Stimulated activated CD4-positive, alpha-beta T cell treated with anti-CD3 and anti-CD28 coated beads, TNF-alpha, amount 100 ng/mL, for 24 hours (primary cell): ENCODE measurements at regions not wholly inside any gene's neighbourhood (a gene's known extent, or its start where the extent isn't known, plus 50 kb on each side); places are given as distances from the start of the nearest gene placed in this dataset.

Experiments used
- DNase-seq, 3 experiments: peaks; one replicate each; pipeline ENCODE4 v3.0.0-alpha.2; 2020; ENCODE audit warnings: low read depth in 3 of 3

DNA sequence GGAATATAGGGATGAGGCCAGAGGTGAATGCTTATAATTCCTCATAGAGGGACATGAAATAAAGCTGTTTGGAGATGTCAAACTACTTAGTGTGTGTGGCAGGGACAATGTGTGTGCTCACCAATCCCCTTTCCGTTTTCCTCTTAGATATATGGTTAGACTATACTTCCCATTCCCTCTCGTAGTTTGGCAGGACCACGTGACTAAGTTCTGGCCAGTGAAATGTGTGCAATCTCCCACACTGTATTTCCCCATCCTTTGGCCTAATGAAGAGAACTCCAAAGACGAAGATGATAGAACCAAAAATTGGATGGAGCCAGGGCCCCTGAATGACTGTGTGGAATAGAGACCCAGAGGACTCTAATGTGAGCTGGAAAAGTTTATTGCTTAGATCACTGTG lies 233.4 kb upstream of the KLF4 start:
- DNase-seq: no peak

DNA sequence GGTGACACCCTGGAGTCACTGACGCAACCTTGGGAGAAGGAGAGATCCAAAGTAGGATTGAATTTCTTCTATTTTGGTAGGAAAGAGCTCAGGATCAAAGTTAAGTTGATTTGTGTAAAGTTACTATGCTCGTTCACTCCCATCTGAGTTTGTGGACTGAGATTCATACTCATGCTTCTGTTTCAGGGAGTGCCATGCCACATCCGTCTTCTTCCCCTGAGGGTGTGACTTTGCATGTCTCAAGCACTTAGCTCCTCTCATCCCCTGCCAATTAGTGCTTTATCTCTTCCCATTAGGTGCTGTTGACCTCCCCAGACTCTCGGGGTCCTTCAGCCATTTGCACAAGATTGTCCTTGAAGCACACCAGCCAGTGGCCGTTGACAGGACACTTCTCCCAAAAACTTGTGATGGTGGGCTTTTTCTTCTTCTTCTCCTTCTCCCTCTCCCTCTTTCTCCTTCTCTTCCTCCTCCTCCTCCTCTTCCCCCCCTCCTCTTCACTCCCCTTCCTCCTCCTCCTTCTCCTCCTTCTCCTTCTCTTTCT lies 232.2 kb upstream of the KLF4 start:
- DNase-seq: no peak

DNA sequence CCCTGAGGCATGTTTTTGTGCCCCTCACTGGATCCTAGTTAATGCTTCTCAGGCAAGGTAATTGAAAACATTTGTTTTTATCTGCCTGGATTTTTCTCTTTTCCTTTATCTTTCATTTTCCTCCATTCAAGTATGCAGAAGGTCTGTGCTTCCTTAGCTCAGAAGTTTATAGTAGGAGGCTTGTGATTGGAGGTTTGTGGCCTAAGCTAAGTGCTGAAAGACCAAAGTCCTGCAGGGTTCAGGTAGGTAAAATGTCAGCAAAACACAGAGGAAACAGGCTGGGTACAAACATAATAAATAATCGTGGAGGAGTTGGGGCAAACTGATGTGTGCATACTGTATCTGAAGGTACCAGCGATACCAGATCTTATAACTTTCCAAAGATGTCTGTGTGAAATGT lies 230.9 kb upstream of the KLF4 start:
- DNase-seq: no peak

DNA sequence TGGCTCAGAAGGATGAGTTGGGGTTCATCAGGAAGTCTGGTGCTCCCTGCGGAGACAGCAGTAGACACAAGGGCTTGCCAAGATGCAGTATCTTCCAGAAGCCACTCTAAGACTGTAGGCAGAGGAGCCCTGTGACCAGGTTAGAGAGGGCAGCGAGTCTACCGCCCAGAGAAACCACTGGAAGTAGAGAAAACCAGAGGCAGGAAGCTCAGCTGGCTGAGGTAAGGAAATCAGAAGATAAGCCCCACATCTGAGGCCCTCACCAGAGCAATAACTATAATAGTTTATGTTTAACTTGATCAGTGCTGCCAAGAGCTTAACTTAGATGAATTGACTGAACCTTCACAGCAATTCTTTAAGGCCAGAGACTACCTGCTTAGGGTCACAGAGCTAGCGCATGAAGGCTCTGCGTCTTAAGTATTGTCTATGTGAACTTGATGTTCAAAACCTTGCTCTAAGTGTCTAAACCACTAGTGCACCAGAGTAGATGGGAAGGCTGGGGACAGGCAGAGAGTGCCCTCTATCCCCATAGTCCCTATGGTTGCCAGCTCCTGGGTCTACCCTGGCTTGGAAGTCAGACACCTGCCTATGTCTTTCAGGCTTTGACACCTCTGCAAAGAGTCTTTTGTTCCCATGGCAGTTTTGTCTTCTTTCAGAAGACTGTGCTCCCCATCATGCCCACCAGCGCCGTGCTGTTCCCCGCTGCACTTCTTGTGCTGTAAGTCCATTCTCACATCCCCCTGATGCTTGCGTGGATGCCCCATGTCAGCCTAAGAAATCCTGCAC lies 228.2 kb upstream of the KLF4 start:
- no peak for DNase-seq

DNA sequence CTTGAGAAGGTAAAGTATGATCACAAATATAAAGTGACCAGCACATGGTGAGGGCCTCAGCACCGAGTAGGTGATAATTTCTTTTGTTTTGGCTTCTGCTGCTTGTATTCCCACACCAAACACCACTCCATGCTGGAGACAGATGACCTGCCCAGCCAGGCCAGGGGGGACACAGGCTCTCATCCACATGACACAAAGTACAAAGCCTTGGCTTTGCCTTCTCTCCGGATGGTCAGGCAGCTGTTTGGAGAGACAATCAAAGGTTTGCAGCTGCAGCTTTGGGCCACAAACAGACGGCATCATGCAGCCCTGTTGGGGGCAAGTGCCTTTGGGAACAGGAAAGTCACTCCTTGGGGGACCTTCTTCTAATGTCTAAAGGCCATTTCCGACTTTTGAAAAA lies 226.2 kb upstream of the KLF4 start:
- DNase-seq: no peak

DNA sequence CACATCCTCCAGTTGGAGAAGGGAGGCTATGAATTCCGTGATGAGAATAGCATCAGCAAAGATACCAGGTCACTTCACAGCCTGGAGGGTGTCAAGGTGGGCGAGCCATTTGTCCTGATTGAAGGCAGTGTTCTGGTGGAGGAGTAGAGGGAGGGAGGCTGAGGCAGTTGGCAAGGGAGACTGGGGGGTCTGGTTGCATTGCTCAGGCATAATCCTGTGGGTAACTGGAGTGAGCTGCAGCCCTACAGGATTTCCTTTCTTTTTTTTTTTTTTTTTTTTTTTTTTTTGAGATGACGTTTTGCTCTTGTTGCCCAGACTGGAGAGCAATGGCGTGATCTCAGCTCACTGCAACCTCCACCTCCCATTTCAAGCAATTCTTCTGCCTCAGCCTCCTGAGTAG lies 223.9 kb upstream of the KLF4 start:
- DNase-seq: no peak

DNA sequence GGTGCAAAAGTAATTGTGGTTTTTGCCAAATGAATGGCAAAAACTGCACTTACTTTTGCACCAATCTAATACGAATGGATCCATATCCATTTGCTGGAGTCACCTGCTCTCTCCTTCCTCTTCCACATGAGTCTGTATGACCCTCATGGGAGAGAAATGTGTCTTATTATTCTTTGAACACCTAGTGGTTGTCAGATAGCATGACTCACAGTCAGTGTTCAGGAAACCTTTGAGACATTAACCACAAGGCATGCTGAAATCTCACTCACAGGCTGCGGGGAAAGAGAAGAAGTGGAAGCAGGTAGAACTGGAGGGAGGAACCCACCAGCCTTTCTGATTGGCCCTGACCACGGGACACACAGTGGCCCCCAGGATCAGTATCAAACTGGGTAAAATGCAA lies 222.8 kb upstream of the KLF4 start:
- DNase-seq: no peak

DNA sequence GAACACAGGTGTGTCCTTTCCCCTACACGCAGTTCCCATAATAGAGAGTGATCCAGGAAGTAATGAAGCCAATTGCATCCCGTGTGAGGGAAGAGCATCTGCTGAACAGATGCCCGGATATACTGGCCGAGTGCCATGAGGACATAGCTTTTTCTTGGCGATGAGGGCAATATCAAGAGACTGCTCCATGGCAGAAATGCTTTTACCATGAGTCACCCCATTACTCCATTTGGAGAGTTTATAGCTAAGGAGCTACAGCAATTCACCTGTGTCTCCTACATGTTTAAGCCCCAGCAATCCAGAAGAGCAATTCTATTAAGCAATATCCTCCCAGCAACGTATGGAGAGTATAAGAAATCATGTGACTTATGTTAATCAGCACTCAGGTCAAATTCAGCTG lies 222.0 kb upstream of the KLF4 start:
- DNase-seq: no peak

DNA sequence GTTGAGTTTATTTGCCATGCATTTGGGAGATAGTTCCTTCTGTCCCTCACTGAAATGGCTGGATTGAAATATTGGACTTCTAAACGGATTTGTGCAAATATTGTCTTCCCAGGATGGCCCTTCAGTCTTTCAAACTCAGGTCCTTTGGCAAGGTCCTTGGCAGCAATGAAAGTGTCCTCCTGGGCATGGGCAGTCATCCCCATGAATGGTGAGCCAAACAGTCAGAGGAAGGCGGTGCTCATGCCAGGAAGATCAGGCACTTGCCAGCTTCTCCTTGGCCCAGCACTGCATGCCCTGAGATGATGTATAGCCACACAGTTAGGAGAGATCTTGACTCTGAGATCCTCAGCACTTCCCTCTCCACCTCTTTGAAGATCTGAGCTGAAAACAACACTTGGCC lies 221.4 kb upstream of the KLF4 start:
- no peak for DNase-seq

DNA sequence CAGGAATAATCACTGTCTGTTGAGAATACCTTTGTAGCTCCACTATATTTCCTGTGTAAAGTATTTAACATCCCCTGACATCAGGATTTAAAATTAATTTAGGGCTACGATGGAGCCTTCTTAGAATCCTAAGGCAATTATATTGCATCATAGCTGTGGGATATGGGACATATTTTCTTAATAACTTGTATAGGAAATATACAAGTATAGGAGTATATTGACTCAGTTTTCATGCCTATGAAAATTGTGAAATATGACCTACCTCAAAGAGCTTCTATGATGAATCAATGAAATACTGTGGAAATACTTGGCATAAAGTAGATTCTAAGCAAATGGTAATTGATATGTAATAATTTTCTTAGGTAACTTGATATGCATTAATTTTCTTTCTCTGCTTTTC lies 221.0 kb upstream of the KLF4 start:
- no peak for DNase-seq

DNA sequence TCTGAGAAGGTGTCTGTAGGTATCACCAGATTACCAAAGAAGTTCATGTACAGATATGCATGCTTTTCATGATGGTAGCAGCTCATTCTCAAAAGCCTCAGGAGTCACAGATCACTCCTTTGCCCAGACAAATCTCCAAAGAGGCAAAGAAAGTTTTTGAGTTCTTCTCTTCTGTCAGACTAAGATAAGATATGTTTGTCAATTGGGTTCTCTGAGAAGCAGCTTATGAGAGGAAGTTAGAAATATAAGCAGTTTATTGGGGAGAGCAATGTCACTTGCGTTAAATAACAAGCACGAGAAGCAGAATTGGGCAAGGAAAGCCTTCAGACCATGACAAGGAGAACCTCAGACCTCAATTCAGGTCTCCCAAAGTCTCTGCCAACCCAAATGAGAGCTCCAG lies 219.2 kb upstream of the KLF4 start:
- DNase-seq: no peak

DNA sequence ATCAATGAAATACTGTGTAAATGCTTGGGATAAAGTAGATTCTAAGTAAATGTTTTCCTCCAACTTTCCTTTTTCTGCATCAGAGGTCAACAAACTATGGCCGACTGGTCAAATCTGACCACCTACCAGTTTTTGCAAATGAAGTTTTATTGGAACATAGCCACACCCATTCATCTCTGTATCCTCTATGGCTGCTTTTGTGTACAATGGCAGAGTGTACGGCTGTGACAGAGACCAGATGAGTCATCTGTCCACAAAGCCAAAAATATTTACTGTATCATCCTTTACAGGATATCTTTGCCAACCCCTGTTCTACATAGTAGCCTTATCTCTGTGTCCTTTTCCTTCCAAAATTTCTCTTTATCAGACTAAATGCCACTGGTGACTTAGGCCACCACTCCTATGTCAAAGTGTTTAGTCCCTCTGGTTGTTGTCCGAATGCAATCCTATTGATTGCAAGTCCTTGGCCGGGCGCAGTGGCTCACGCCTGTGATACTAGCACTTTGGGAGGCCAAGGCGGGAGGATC lies 218.4 kb upstream of the KLF4 start:
- DNase-seq: no peak

DNA sequence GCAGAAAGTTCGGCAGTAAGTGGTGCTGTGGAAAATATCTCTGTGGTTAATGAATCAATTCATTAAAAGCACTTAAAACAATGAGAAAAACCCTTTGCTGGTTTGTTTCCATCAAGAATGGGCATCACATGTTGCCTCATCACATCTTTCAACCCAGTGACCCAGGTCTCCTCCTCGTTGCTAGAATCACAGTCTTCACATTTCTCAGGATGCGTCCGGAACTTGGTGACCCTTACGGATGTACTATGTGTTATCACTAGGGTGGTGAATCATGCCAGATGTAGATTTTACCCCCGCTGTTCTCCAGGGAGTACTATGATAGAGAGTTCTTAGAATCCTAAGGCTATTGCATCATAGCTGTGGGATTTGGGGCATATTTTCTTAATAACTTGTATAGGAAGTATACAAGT lies 217.9 kb upstream of the KLF4 start:
- DNase-seq: no peak

DNA sequence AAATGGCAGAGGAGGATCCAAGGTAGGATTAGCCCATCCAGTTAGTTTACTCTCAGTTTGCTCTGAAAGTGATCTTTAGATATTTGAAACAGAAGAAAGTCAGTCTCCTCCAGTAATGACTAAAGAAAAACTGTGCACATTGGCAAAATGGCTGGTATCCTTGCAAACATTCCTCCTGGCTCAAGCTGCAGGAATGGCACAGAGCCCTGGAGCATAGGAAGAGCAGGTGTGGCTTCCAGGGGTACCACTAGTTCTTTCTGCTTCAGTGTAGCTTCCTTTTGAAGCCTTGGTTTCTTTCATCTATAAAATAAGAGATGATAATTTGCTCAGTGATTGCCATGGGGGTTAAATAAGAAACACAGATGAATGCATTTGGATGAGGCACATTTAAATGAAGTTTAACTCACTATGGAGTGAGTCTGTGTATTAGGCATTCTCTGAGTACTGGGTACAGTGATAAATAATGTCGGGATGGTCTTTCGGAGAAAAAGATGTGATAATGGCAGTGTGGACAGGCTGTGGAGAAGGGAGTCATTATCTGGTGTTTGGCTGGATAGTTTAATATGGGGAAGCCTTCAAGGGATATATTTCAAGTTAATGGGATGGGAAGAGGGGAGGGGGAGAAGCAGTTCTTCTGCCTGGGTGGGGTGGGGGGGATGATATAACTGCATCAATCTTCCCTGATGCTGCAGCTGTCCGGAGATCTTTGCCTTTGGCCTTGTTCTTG lies 217.3 kb upstream of the KLF4 start:
- DNase-seq: no peak

DNA sequence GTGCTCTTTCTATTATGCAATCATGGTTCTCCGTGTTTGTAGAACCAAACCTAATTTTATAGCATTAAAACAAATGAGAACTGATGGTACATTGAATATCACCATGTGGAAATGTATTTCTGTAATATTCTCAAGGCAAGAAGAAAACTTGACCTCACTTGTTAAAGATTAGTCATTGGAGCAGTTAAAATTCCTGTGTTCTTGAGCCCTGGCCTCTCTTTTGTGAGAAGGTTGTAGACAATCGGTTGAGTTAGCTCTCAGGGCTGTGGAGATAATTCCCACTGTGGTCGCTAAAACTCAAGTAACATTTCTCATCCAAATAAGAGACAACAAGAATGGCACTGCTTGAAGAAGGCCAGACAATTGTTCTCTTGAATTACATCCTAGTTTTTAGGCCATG lies 216.0 kb upstream of the KLF4 start:
- no peak for DNase-seq

DNA sequence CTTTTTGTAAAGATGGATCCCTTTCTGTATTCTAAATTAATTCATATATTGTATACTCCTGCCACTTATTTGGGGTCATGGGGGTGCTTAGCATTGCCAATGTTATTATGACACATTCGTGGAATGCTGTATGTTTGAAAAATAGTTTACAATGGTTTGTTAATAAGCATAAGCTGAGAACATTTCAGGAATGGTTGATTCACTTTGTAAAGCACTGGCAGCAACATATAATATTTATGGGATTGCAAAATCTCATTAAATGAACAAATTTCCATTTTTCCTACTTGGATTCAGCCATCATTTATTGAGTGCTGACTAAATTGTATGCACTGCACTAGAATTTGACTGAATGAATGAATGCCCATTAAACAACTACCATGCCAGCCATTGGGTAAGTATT lies 215.2 kb upstream of the KLF4 start:
- no peak for DNase-seq

DNA sequence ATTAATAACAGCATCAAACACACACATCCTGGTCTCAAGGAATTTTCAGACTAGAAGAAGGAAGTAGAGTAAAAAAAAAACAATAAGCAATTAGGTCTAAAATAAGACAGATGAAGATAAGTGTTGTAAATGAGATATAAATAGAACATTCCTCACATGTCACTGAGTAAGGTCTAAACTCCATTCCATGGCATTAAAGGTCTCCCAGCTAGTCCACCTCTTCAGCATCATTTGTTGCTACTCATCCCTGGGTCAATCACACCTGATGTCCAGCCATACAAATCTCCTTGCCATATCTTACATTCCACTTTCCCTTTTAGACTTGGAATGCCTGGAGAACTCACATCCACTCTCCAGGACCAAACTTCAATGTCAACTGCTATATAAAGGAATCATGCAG lies 214.1 kb upstream of the KLF4 start:
- no peak for DNase-seq

DNA sequence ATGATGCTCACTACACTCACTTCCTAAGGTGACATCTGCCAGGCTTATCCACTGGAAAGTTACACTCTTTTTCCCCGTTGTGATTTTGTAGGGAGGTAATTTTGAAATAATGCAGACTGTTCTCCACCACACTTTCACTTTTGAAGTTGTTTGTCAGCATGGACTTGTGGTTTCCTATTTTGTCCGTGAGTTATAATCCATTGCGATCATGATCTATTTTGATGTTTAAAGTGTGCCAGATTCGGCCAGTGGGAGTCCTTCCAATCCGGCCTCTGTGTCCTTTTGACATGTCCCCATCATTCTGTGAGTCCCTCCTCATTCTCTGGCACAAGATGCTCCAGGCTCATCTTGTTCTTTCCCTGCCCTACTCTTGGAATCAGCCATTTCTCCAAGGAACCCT lies 211.3 kb upstream of the KLF4 start:
- no peak for DNase-seq

DNA sequence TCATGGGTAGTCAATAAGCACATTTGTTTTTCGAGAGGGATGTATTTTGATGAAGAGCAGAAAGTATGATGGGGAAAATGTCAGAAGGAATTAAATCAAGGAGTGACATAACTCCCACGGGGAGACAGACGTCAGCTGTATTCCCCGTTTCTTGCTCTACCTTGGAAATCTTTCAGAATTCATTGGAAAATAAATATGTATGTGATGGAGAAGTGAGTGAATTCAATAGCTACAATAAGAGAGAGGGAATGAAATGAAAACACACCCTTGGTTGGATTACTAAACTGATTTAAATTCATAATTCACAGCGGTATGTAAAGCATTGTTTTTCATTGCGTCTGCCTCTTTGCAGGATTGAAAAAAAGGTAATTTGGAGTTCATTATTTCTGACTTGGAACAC lies 209.7 kb upstream of the KLF4 start:
- no peak for DNase-seq

DNA sequence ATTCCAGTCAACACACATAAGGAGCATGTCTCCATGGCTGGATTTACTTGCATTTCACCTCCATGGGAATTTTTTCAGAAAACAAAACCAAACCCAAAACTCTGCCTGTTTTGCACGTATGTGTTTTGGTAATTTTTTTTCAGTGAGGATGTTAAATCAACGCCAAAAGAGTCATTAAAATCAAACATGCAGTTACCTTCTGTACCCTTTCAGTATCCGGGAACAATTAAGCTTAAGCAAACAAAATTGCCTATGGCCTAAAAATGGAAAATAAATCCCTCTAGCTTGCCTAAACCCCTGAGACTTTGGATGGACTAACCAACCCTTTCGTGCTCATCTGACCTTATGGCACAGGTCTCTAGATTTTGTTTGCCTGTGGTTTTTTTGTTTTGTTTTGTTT lies 209.2 kb upstream of the KLF4 start:
- DNase-seq: no peak

DNA sequence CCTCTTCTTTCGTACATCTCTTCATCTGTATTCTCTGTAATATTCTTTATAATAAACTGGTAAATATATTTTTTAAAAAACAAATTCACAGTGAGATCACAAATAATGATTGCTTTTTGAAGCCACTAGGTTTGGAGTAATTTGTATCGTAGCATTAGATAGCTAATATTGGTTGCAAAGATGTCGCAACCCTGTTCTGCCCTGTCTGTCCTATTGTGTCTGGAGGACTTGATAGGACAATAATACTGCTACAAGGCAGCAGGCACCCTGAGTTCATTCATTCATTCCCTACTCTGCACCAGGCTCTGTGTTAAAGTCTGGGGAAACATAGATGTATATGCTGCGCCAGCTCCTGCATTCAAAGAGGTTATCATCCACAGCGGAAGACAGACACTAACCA lies 206.7 kb upstream of the KLF4 start:
- DNase-seq: no peak

DNA sequence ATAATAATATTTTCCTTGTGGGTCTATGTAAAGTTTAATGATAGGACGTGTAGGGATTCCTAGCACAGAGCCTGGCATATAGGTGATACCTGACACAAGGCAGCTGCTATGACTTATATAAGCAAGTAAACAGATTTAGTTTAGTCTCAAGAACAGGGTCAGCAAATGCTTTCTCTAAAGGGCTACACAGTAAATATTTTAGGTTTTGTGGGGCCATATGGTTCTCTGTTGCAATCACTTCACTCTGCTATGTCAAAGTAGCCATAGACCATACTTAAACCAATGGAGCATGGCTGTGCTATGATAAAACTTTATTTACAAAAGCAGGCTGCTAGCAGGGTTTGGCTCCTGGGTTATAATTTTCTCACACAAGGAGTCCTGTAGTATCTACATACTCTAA lies 204.8 kb upstream of the KLF4 start:
- no peak for DNase-seq
